GM12872 (cell line): ENCODE measurements at regions not wholly inside any gene's neighbourhood (a gene's known extent, or its start where the extent isn't known, plus 50 kb on each side); places are given as distances from the start of the nearest gene placed in this dataset.

Experiments
- TF ChIP-seq, protein P1 (sequence below): IDR thresholded peaks from 3 replicates; pipeline ENCODE4 v1.5.1; 2011; ENCODE audit warnings: low read depth, mild to moderate bottlenecking, low read length, moderate library complexity; ENCODE audit not compliant: insufficient read depth

- TF ChIP-seq, protein P1, sequence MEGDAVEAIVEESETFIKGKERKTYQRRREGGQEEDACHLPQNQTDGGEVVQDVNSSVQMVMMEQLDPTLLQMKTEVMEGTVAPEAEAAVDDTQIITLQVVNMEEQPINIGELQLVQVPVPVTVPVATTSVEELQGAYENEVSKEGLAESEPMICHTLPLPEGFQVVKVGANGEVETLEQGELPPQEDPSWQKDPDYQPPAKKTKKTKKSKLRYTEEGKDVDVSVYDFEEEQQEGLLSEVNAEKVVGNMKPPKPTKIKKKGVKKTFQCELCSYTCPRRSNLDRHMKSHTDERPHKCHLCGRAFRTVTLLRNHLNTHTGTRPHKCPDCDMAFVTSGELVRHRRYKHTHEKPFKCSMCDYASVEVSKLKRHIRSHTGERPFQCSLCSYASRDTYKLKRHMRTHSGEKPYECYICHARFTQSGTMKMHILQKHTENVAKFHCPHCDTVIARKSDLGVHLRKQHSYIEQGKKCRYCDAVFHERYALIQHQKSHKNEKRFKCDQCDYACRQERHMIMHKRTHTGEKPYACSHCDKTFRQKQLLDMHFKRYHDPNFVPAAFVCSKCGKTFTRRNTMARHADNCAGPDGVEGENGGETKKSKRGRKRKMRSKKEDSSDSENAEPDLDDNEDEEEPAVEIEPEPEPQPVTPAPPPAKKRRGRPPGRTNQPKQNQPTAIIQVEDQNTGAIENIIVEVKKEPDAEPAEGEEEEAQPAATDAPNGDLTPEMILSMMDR, result no peak
Observed at GRCh38 chr10:64101606-64102263, 580.5 kb downstream of the REEP3 start.

- TF ChIP-seq, protein P1, result no peak
Observed at GRCh38 chr10:64102264-64102633, 581.0 kb downstream of the REEP3 start.

DNA sequence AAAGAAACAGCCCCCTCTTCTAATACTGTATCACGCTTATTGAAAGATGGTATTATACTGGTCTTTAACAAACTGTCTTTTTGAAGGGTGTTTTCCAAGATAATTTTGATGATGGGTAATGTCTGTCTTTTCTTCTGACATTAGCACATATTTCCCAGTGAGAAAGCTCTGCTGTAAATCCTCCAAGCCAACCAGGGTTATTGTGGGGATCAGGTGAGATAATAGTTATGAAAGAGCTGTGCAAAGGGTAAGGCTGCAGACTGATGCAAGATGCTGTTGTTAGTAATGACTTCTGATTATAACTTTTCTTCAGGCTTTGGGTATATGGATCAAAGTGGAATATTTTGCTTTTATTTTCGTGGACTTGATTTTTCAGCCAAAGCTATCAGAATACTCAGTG lies 581.7 kb downstream of the REEP3 start:
- TF ChIP-seq, protein P1, result no peak

DNA sequence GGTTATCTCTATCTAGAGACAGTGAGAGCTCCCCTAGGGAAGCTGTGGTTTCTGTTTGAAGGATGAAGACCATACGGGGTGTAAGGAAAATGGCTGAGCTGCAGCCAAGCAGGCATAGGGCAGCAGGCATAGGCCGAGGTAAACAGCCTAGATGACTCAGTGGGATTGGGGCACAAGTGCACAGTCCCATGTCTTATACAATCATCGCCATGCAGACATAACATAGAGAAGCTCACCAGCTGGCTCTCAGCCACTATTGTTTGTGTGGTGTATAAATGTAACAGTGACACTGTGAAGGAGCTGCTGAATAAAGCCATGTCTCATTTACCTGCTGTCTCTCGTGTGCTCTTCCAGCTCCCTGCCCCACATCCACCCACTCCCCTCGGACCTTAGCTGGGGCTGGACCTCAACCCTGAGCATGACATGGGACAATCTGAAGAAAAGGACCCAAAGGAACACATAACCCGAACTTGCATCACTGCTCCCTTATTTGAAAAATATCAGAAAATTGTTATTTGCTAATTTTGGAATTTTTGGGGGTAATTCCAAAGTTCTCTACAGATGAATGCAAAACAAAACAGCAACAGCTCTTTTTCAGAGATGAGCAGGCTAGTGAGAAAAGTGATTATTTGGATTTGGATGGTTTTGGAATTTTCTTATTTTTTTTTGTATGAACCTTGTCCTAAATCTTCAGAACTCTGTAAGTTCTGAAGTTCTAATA lies 582.7 kb downstream of the REEP3 start:
- TF ChIP-seq, protein P1, result no peak

DNA sequence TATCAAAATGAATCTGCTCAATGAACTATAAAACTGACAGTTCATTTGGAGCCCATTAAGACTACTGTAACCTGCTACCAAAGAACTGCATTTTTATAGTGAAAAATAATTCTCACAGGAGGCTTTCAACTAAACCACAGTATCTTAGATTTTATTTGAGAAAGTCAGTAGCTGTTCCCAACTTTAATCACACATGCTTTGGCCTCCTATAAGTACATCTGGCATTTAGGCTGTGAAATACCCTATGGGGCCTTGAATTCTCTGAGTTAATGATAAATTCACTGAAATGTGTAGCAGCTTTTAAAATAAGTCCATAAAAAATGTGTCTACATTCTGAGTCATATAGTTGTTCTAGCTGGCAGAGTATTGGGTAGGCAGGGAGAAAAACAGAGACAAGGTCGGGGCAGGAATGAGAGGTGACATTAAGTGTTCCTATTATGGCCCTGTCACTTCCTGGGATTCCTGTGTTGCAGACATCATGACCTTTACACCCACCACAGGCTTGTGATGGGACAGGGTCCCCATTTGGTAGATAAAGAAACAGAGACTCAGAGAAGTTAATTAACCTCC lies 588.8 kb downstream of the REEP3 start:
- TF ChIP-seq, protein P1, result no peak

- TF ChIP-seq, protein P1, result no peak
Observed at GRCh38 chr10:64112701-64113355, 591.6 kb downstream of the REEP3 start.

DNA sequence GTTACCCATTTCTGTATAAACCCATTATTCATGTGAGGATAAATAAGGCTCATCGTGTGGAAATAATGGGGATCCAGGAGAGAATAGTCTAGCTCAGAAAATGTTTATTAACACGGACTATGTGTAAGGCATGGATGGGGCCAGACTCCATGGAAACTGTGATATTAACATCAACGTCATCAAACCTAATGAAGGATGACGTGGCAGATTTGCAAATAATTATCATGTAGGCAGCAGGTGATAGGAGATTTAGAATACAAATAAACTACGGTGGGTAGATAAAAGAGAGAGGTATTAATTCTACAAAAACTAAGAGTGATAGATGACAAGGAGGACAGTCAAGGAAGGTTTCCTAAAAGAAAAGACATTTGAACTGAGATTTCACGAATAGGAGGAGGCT lies 592.2 kb downstream of the REEP3 start:
- TF ChIP-seq, protein P1, result no peak
